IMR-90 (cell line): ENCODE measurements at regions not wholly inside any gene's neighbourhood (a gene's known extent, or its start where the extent isn't known, plus 50 kb on each side); places are given as distances from the start of the nearest gene placed in this dataset.

Experiments
- ATAC-seq: fragments of 200-7000 bp; cut with Tn5 transposase; 2 replicates; pipeline ENCODE4 v1.9.1; 2020; ENCODE audit warnings: low read depth, mild to moderate bottlenecking, moderate library complexity
- BruUV-seq: library from RNA; stranded (reverse); fragments of 400-500 nt; replicated peaks from 2 replicates; lab custom pipeline; 2021; lab: Mats Ljungman, UMichigan
- CTCF ChIA-PET: fragments of 300-600 bp; formaldehyde crosslinking; extraction: SDS; loops from one replicate; lab custom pipeline; 2021; ENCODE audit warnings: antibody characterized with exemption; lab: Yijun Ruan, JAX
- POLR2A ChIA-PET: fragments of 300-600 bp; sonication (Branson Sonifier 250); formaldehyde crosslinking; loops from one replicate; lab custom pipeline; 2022; ENCODE audit warnings: antibody characterized with exemption; ENCODE audit not compliant: unreplicated experiment; lab: Charles Lee
- DNase-seq: peaks from one replicate; pipeline ENCODE4 v3.0.0; 2013
- H2AFZ ChIP-seq: replicated peaks from 2 replicates; pipeline ENCODE3; 2013; ENCODE audit warnings: low read length, mild to moderate bottlenecking; ENCODE audit not compliant: poor library complexity
- H2AK5ac ChIP-seq: 2 replicates; pipeline ENCODE4 v1.6.1; 2013; ENCODE audit warnings: low read depth, low read length, inconsistent platforms
- H2AK9ac ChIP-seq: replicated peaks from 2 replicates; pipeline ENCODE3; 2013; ENCODE audit warnings: mild to moderate bottlenecking, low read depth, low read length, moderate library complexity; ENCODE audit not compliant: poor library complexity
- H2BK120ac ChIP-seq: 2 replicates; pipeline ENCODE4 v1.6.1; 2013; ENCODE audit warnings: low read depth, low read length, inconsistent platforms
- H2BK15ac ChIP-seq: 3 replicates; pipeline ENCODE4 v1.6.1; 2013; ENCODE audit warnings: low read depth, low read length, inconsistent platforms
- H2BK20ac ChIP-seq: 2 replicates; pipeline ENCODE4 v1.6.1; 2013; ENCODE audit warnings: low read depth, mild to moderate bottlenecking, inconsistent platforms, low read length, moderate library complexity
- H2BK5ac ChIP-seq: 2 replicates; pipeline ENCODE4 v1.6.1; 2013; ENCODE audit warnings: mild to moderate bottlenecking, low read depth, low read length, inconsistent platforms; ENCODE audit not compliant: poor library complexity, severe bottlenecking
- H3K14ac ChIP-seq: replicated peaks from 2 replicates; pipeline ENCODE4 v1.6.1; 2013; ENCODE audit warnings: low read depth, low read length, inconsistent platforms
- H3K18ac ChIP-seq: 2 replicates; pipeline ENCODE4 v1.6.1; 2013; ENCODE audit warnings: low read depth, low read length, control low read depth
- H3K23ac ChIP-seq: 2 replicates; pipeline ENCODE4 v1.6.1; 2013; ENCODE audit warnings: low read depth, low read length, inconsistent platforms
- H3K27ac ChIP-seq: 2 replicates; pipeline ENCODE4 v1.5.1; 2013; ENCODE audit warnings: mild to moderate bottlenecking, control low read depth, low read length; ENCODE audit not compliant: insufficient read depth
- H3K27me3 ChIP-seq: 2 replicates; pipeline ENCODE4 v1.6.1; 2013; ENCODE audit warnings: low read length; ENCODE audit not compliant: control insufficient read depth, insufficient read depth
- H3K36me3 ChIP-seq: 2 replicates; pipeline ENCODE4 v1.6.1; 2013; ENCODE audit warnings: low read length, mixed read lengths; ENCODE audit not compliant: control insufficient read depth, insufficient read depth
- H3K4ac ChIP-seq: 2 replicates; pipeline ENCODE4 v1.6.1; 2013; ENCODE audit warnings: low read depth, low read length, inconsistent platforms
- H3K4me1 ChIP-seq: 2 replicates; pipeline ENCODE4 v1.6.1; 2013; ENCODE audit warnings: low read length, mixed read lengths; ENCODE audit not compliant: control insufficient read depth, insufficient read depth
- H3K4me2 ChIP-seq: 2 replicates; pipeline ENCODE4 v1.6.1; 2013; ENCODE audit warnings: low read depth, mild to moderate bottlenecking, control low read depth, low read length, moderate library complexity
- H3K4me3 ChIP-seq: 2 replicates; pipeline ENCODE4 v1.5.1; 2013; ENCODE audit warnings: low read depth, mild to moderate bottlenecking, control low read depth, low read length, moderate library complexity; ENCODE audit not compliant: insufficient read depth
- H3K56ac ChIP-seq: 2 replicates; pipeline ENCODE4 v1.6.1; 2013; ENCODE audit warnings: low read length, inconsistent platforms; ENCODE audit not compliant: insufficient read depth; ENCODE audit errors: extremely low read depth
- H3K79me1 ChIP-seq, 2 experiments: 2 replicates each; pipeline ENCODE4 v1.6.1; 2013; ENCODE audit warnings: low read length in 2 of 2, inconsistent platforms in 1 of 2, low read depth in 1 of 2
- H3K9ac ChIP-seq: 2 replicates; pipeline ENCODE4 v1.6.1; 2013; ENCODE audit warnings: low read depth, low read length, control low read depth
- H3K9me1 ChIP-seq: 2 replicates; pipeline ENCODE4 v1.6.1; 2013; ENCODE audit warnings: low read length, inconsistent platforms; ENCODE audit not compliant: insufficient read depth
- H3K9me3 ChIP-seq: 2 replicates; pipeline ENCODE4 v1.6.1; 2013; ENCODE audit warnings: low read length; ENCODE audit not compliant: control insufficient read depth, insufficient read depth
- H4K20me1 ChIP-seq: 2 replicates; pipeline ENCODE4 v1.6.1; 2013; ENCODE audit warnings: low read length, inconsistent platforms; ENCODE audit not compliant: insufficient read depth
- H4K5ac ChIP-seq: 2 replicates; pipeline ENCODE4 v1.6.1; 2013; ENCODE audit warnings: mild to moderate bottlenecking, low read depth, low read length, control low read depth
- H4K8ac ChIP-seq, 2 experiments: 2 replicates each; pipeline ENCODE4 v1.6.1; 2013; ENCODE audit warnings: low read depth in 2 of 2, low read length in 2 of 2, control low read depth in 1 of 2, inconsistent platforms in 1 of 2
- H4K91ac ChIP-seq: 2 replicates; pipeline ENCODE4 v1.6.1; 2013; ENCODE audit warnings: low read depth, low read length, inconsistent platforms; ENCODE audit not compliant: insufficient read depth
- BHLHE40 ChIP-seq: fragments of 150-350 bp; IDR thresholded peaks from 2 replicates; pipeline ENCODE4 v1.6.1; 2016; ENCODE audit warnings: mild to moderate bottlenecking, low read depth, low read length
- CEBPB ChIP-seq: IDR thresholded peaks from 2 replicates; pipeline ENCODE4 v1.6.1; 2012; ENCODE audit warnings: low read depth, low read length, improper control_type of control experiment
- CHD1 ChIP-seq: IDR thresholded peaks from 2 replicates; pipeline ENCODE4 v1.6.1; 2012; ENCODE audit warnings: low read depth, low read length, improper control_type of control experiment
- FOS ChIP-seq: fragments of 150-350 bp; IDR thresholded peaks from 2 replicates; pipeline ENCODE4 v1.6.1; 2016; ENCODE audit warnings: low read depth, low read length
- MAFK ChIP-seq: IDR thresholded peaks from 2 replicates; pipeline ENCODE4 v1.6.1; 2012; ENCODE audit warnings: low read depth, low read length, improper control_type of control experiment
- MAZ ChIP-seq: IDR thresholded peaks from 2 replicates; pipeline ENCODE4 v1.6.1; 2012; ENCODE audit warnings: low read depth, mild to moderate bottlenecking, low read length, improper control_type of control experiment, moderate library complexity, borderline replicate concordance
- MXI1 ChIP-seq: IDR thresholded peaks from 2 replicates; pipeline ENCODE4 v1.6.1; 2012; ENCODE audit warnings: low read depth, mild to moderate bottlenecking, low read length, moderate library complexity, borderline replicate concordance
- NFE2L2 ChIP-seq: fragments of 150-350 bp; IDR thresholded peaks from 2 replicates; pipeline ENCODE4 v1.6.1; 2016; ENCODE audit warnings: low read depth, mild to moderate bottlenecking, low read length
- POLR2A ChIP-seq: IDR thresholded peaks from 2 replicates; pipeline ENCODE4 v1.6.1; 2012; ENCODE audit warnings: mild to moderate bottlenecking, low read depth, low read length
- RAD21 ChIP-seq: IDR thresholded peaks from 2 replicates; pipeline ENCODE4 v1.6.1; 2012; ENCODE audit warnings: low read length, improper control_type of control experiment
- RCOR1 ChIP-seq: IDR thresholded peaks from 2 replicates; pipeline ENCODE4 v1.6.1; 2012; ENCODE audit warnings: mild to moderate bottlenecking, low read length, improper control_type of control experiment; ENCODE audit not compliant: insufficient replicate concordance
- RFX5 ChIP-seq: IDR thresholded peaks from 2 replicates; pipeline ENCODE4 v1.8.0; 2012; ENCODE audit warnings: low read depth, mild to moderate bottlenecking, low read length, moderate library complexity
- SMC3 ChIP-seq: fragments of 150-350 bp; IDR thresholded peaks from 2 replicates; pipeline ENCODE4 v1.6.1; 2016; ENCODE audit warnings: low read depth, mild to moderate bottlenecking, antibody characterized with exemption, low read length, moderate library complexity
- USF2 ChIP-seq: fragments of 150-350 bp; IDR thresholded peaks from 2 replicates; pipeline ENCODE4 v1.6.1; 2017; ENCODE audit warnings: mild to moderate bottlenecking, antibody characterized with exemption, low read length, low read depth
- dilution Hi-C: fragments of 300-500 bp; cut with HindIII; formaldehyde crosslinking; loops from one replicate; pipeline ENCODE4 v1.14.3; 2018; ENCODE audit warnings: low sequenced_read_pairs; ENCODE audit not compliant: unreplicated experiment
- in situ Hi-C: fragments of 300-500 bp; cut with MboI; formaldehyde crosslinking; loops from 3 replicates; pipeline ENCODE4 v1.14.3; 2019; ENCODE audit warnings: low sequenced_read_pairs, inconsistent platforms, mixed read lengths
- intact Hi-C: fragments of 100-400 bp; cut with micrococcal nuclease; formaldehyde crosslinking; loops from 2 replicates; pipeline ENCODE4 v1.10.0; 2022

- no peak overlapping the region for H2AK5ac ChIP-seq
- H3K23ac ChIP-seq, result no peak overlapping the region
- no peaks in the 10 kb centered on the region for H4K20me1 ChIP-seq
- ChIA-PET POLR2A (no interaction called here), CTCF (no interaction called here)
- no peak overlapping the region for H2BK5ac ChIP-seq
- no peak for DNase-seq
- H3K36me3 ChIP-seq, result no peaks in the 10 kb centered on the region
- no peak overlapping the region for H3K4me2 ChIP-seq
- H3K14ac ChIP-seq, result no peak overlapping the region
- H2BK15ac ChIP-seq, result no peak overlapping the region
- BruUV-seq, result no TSS peak
- no peaks in the 10 kb centered on the region for H3K27me3 ChIP-seq
- H3K79me1 ChIP-seq, result no peaks in the 10 kb centered on the region
- ATAC-seq, result no peak
- H2BK20ac ChIP-seq, result no peak overlapping the region
- no peak overlapping the region for H3K27ac ChIP-seq
- no peaks in the 10 kb centered on the region for H3K4me1 ChIP-seq
- no peaks in the 10 kb centered on the region for H3K9me3 ChIP-seq
- no peak overlapping the region for H2AFZ ChIP-seq
- H3K4me3 ChIP-seq, result no peak overlapping the region
- in situ Hi-C loops (no loop called here), intact Hi-C loops (no loop called here), dilution Hi-C loops (no loop called here)
- no peak overlapping the region for H3K56ac ChIP-seq
- no peak overlapping the region for H2BK120ac ChIP-seq
- no peaks in the 10 kb centered on the region for H3K9me1 ChIP-seq
- no peak overlapping the region for H2AK9ac ChIP-seq
- H3K18ac ChIP-seq, result no peak overlapping the region
- H3K9ac ChIP-seq, result no peak overlapping the region
- H4K91ac ChIP-seq, result no peak overlapping the region
- no peak for TF ChIP-seq CHD1
- TF ChIP-seq FOS, result no peak
- TF ChIP-seq POLR2A, result no peak
- no peak for TF ChIP-seq RFX5
- no peak for TF ChIP-seq MXI1
- TF ChIP-seq NFE2L2, result no peak
- TF ChIP-seq USF2, result no peak
- no peak for TF ChIP-seq SMC3
- no peak for TF ChIP-seq CEBPB
- no peak for TF ChIP-seq MAFK
- no peak for TF ChIP-seq BHLHE40
- TF ChIP-seq MAZ, result no peak
- no peak for TF ChIP-seq RCOR1
- no peak for TF ChIP-seq RAD21
- H4K8ac ChIP-seq, result no peak overlapping the region
- no peak overlapping the region for H4K5ac ChIP-seq
- H3K4ac ChIP-seq, result no peak overlapping the region
Observed at GRCh38 chr9:106678273-106678672, 184.7 kb upstream of the ZNF462 start.
